ENCODE measurements at regions not wholly inside any gene's neighbourhood (a gene's known extent, or its start where the extent isn't known, plus 50 kb on each side); places are given as distances from the start of the nearest gene placed in this dataset.
A peak's percentile ranks its signal among the peaks of the same experiment; 100 is the strongest.

DNA sequence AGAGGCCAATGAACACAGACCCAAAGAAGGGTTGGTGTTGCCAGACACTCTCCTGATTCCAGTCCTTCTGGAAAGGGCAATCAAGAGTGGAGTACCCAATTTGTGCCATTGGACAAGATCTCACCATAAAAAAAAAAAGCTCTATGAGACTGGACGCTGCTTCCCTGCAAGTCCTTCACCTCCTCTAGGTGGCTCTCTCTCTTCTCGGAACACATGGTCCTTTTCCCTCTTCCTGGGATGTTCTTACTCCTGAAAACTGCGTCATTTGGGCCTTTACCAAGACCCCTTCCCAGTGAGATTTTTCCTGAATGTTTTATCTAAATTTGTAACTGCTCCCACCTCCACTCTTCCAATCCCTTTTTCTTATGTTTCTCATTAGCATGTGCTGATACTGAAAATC is 280.8 kb downstream of the FOXA2 start:
- DNase-seq (ENCODE audit: low read depth), result no peak
- no peak overlapping the region for H3K4me3 ChIP-seq (ENCODE audit: low read depth, low read length)
- TF ChIP-seq, protein P1, sequence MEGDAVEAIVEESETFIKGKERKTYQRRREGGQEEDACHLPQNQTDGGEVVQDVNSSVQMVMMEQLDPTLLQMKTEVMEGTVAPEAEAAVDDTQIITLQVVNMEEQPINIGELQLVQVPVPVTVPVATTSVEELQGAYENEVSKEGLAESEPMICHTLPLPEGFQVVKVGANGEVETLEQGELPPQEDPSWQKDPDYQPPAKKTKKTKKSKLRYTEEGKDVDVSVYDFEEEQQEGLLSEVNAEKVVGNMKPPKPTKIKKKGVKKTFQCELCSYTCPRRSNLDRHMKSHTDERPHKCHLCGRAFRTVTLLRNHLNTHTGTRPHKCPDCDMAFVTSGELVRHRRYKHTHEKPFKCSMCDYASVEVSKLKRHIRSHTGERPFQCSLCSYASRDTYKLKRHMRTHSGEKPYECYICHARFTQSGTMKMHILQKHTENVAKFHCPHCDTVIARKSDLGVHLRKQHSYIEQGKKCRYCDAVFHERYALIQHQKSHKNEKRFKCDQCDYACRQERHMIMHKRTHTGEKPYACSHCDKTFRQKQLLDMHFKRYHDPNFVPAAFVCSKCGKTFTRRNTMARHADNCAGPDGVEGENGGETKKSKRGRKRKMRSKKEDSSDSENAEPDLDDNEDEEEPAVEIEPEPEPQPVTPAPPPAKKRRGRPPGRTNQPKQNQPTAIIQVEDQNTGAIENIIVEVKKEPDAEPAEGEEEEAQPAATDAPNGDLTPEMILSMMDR (IDR thresholded peaks at IDR 0.05; ENCODE audit: control insufficient read depth, extremely low read depth, insufficient read depth), result peak; percentile 27; the same call in 1 of the 2 replicates

DNA sequence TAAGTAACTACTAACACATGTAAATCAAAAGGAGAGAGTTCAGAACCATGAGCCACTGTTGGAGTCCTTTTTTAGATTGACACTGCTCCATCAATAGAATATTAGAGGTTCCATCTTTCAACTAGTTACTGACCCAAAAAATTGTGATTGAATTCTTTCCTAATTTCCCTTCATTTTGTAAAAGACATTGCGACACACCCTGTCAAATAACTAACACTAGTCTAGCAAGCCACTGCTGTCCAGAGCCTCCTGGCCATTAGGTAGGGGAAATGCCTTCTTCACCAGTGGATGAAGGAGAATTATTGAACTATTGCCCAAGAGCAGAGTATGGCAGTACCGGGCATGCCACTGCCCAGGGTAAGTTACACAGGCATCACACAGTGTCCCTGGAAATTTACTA is 282.3 kb downstream of the FOXA2 start:
- DNase-seq (ENCODE audit: low read depth), result no peak
- TF ChIP-seq, protein P1 (IDR thresholded peaks at IDR 0.05; ENCODE audit: control insufficient read depth, extremely low read depth, insufficient read depth), result no peak
- H3K4me3 ChIP-seq (ENCODE audit: low read depth, low read length), result no peak overlapping the region

DNA sequence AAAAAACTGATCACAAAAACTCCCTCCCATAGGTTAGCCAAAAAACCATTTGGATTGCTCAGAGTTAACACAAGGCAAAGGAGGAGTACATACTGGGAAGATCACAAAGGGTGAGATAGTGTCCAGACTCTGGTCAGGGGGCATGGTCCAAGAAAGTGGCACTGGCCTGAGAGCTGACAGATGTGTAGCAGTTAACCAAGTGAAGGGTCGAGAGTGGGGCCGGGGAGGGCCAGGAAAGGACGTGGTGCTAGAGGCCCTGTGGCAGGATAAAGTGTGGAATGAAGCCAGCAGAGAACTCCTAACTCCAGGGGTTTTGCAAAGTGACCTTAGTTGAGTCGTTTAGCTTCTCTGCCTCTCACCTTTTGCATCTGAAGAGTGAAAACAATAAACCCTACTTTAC is 290.5 kb downstream of the FOXA2 start:
- H3K4me3 ChIP-seq (ENCODE audit: low read depth, low read length), result no peak overlapping the region
- no peak for DNase-seq (ENCODE audit: low read depth)
- TF ChIP-seq, protein P1 (IDR thresholded peaks at IDR 0.05; ENCODE audit: control insufficient read depth, extremely low read depth, insufficient read depth), result no peak

DNA sequence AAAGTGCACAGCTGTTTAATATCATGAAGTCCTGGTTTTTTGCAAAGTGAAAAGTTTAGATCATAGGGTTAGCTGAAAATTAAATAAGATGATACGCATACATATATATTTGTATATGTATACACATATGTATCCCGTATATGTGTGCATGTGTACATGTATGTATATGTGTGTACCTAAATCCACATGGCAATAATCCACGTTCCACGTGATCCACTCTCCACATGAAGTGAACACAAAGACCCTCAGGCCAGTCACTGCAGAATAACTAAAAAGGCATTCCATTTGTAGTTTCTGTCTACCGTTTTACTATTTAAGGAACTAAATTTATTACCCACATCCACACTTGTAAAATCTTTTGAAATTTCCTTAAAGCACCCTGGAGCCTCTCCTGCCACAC is 294.9 kb downstream of the FOXA2 start:
- no peak overlapping the region for H3K4me3 ChIP-seq (ENCODE audit: low read depth, low read length)
- no peak for DNase-seq (ENCODE audit: low read depth)

DNA sequence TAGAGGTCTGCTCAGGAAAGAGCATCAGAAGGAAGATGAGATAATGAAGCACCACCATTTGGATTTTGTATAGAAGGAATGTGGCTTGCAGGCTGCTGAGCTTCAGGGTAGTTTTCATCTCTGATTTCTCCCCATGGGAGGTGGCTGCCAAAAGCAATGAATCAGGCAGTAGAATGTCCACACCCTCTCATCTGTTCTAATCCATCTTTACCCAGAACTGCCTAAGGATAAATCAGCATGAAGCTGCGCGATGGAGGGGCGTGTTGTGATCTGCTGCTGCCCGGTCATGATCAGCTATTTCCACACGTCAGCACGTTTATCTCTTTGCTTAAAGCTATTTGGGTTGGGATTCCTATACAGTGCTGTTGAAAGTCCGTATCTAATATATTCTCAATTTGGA is 295.4 kb downstream of the FOXA2 start:
- DNase-seq (ENCODE audit: low read depth), result no peak
- TF ChIP-seq, protein P1 (IDR thresholded peaks at IDR 0.05; ENCODE audit: control insufficient read depth, extremely low read depth, insufficient read depth), result no peak
- no peak overlapping the region for H3K4me3 ChIP-seq (ENCODE audit: low read depth, low read length)

More for the DNA sequence above, 294.9 kb downstream of the FOXA2 start:
- TF ChIP-seq, protein P1 (IDR thresholded peaks at IDR 0.05; ENCODE audit: control insufficient read depth, extremely low read depth, insufficient read depth), result no peak

DNA sequence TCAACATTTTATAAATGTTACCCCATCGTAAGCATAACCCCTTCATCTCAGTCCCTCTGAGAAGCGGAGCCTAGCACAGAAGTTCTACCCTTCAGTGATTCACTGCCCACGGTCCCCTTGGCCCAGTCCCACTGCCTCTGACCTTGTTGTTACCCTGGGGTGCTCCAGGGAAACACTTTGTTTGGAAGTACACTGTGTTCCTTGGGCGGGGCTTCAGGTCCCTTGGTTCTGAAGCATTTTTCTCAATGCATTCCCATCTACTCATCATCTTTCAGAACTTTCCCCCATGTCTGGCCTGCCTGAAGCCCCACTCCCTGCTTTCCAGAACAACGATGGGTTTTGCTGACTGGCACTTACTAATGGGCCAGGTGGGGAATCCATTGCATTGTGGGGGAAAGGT is 296.2 kb downstream of the FOXA2 start:
- no peak for DNase-seq (ENCODE audit: low read depth)
- TF ChIP-seq, protein P1 (IDR thresholded peaks at IDR 0.05; ENCODE audit: control insufficient read depth, extremely low read depth, insufficient read depth), result no peak
- no peak overlapping the region for H3K4me3 ChIP-seq (ENCODE audit: low read depth, low read length)

DNA sequence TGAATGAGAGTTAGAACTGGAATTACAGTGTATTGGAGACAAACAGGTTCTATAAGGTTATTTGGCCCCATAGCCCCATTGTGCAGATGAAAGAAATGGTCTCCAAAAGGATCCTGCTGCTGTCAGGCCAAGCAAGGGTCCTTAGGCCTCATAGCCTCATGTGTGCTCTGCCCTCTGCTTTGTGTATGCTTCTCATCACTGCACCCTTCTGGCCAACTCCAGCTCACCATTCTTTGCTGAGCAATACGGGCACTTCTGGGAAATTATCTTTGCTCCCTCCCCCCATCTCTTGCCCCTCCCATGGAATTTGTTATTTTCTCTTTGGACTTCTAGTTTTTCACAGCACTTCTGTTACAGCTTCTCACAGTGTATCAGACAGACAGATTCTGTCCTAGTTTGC is 298.8 kb downstream of the FOXA2 start:
- DNase-seq (ENCODE audit: low read depth), result no peak
- TF ChIP-seq, protein P1 (IDR thresholded peaks at IDR 0.05; ENCODE audit: control insufficient read depth, extremely low read depth, insufficient read depth), result peak; percentile 17; the same call in 1 of the 2 replicates
- H3K4me3 ChIP-seq (ENCODE audit: low read depth, low read length), result no peak overlapping the region
